Mesenchymal stem cell (in vitro differentiated cells and primary cell): ENCODE measurements at regions not wholly inside any gene's neighbourhood (a gene's known extent, or its start where the extent isn't known, plus 50 kb on each side); places are given as distances from the start of the nearest gene placed in this dataset.

Source experiments
- DNase-seq: peaks from one replicate; pipeline ENCODE4 v3.0.0-alpha.2; 2013
- H2AFZ ChIP-seq: one replicate; pipeline ENCODE4 v1.6.1; 2013; ENCODE audit warnings: low read depth, mild to moderate bottlenecking, control low read depth, inconsistent platforms, low read length, moderate library complexity
- H2AK5ac ChIP-seq: 2 replicates; pipeline ENCODE4 v1.6.1; 2013; ENCODE audit warnings: low read length, moderate library complexity, mild to moderate bottlenecking, inconsistent platforms; ENCODE audit not compliant: severe bottlenecking
- H2BK120ac ChIP-seq: one replicate; pipeline ENCODE4 v1.6.1; 2013; ENCODE audit warnings: low read depth, mild to moderate bottlenecking, inconsistent platforms, low read length, moderate library complexity
- H2BK12ac ChIP-seq, 2 experiments: one replicate each; pipeline ENCODE4 v1.6.1; 2013; ENCODE audit warnings: inconsistent platforms in 2 of 2, low read length in 2 of 2, mild to moderate bottlenecking in 2 of 2, moderate library complexity in 2 of 2, control low read depth in 1 of 2
- H2BK15ac ChIP-seq: one replicate; pipeline ENCODE4 v1.6.1; 2013; ENCODE audit warnings: mild to moderate bottlenecking, low read depth, inconsistent platforms; ENCODE audit not compliant: poor library complexity, severe bottlenecking
- H2BK5ac ChIP-seq: 2 replicates; pipeline ENCODE4 v1.6.1; 2013; ENCODE audit warnings: low read depth, mild to moderate bottlenecking, low read length, control low read depth, inconsistent platforms; ENCODE audit not compliant: poor library complexity, severe bottlenecking
- H3K14ac ChIP-seq, 2 experiments: one replicate each; pipeline ENCODE4 v1.6.1; 2013; ENCODE audit warnings: inconsistent platforms in 2 of 2, low read length in 2 of 2, control low read depth in 1 of 2, mild to moderate bottlenecking in 1 of 2, moderate library complexity in 1 of 2
- H3K18ac ChIP-seq, 2 experiments: one replicate each; pipeline ENCODE4 v1.6.1; 2013; ENCODE audit warnings: inconsistent platforms in 2 of 2, low read length in 2 of 2, control low read depth in 1 of 2, low read depth in 1 of 2, mild to moderate bottlenecking in 1 of 2
- H3K23ac ChIP-seq, 2 experiments: one replicate each; pipeline ENCODE4 v1.6.1; 2013; ENCODE audit warnings: inconsistent platforms in 2 of 2, low read length in 2 of 2, mild to moderate bottlenecking in 2 of 2, moderate library complexity in 2 of 2, control low read depth in 1 of 2
- H3K27ac ChIP-seq: 2 replicates; pipeline ENCODE4 v1.5.1; 2013; ENCODE audit warnings: mild to moderate bottlenecking, moderate library complexity, low read length, control low read depth, inconsistent platforms; ENCODE audit not compliant: poor library complexity, severe bottlenecking
- H3K27me3 ChIP-seq, 2 experiments: 2 replicates each; pipeline versions ENCODE4 v1.6.1 to v1.7.0; 2013; ENCODE audit warnings: low read length in 2 of 2, mild to moderate bottlenecking in 2 of 2, moderate library complexity in 2 of 2, control low read depth in 1 of 2, inconsistent platforms in 1 of 2; ENCODE audit not compliant: control insufficient read depth in 1 of 2, insufficient read depth in 1 of 2
- H3K36me3 ChIP-seq, 2 experiments: 2 replicates each; pipeline versions ENCODE4 v1.6.1 to v1.7.0; 2013; ENCODE audit warnings: low read length in 2 of 2, control low read depth in 1 of 2, inconsistent platforms in 1 of 2, low read depth in 1 of 2, mild to moderate bottlenecking in 1 of 2; ENCODE audit not compliant: insufficient read depth in 2 of 2, control insufficient read depth in 1 of 2
- H3K4ac ChIP-seq, 2 experiments: one replicate each; pipeline ENCODE4 v1.6.1; 2013; ENCODE audit warnings: inconsistent platforms in 2 of 2, low read length in 2 of 2, mild to moderate bottlenecking in 2 of 2, moderate library complexity in 2 of 2, control low read depth in 1 of 2, low read depth in 1 of 2
- H3K4me1 ChIP-seq: 2 replicates; pipeline ENCODE4 v1.6.1; 2013; ENCODE audit warnings: low read depth, low read length, control low read depth; ENCODE audit not compliant: control insufficient read depth, insufficient read depth
- H3K4me2 ChIP-seq: 2 replicates; pipeline ENCODE4 v1.6.1; 2013; ENCODE audit warnings: low read length, mild to moderate bottlenecking, inconsistent platforms; ENCODE audit not compliant: poor library complexity, severe bottlenecking
- H3K4me3 ChIP-seq, 2 experiments: 2 replicates each; pipeline versions ENCODE4 v1.5.1 to v1.7.0; 2013; ENCODE audit warnings: low read length in 2 of 2, mild to moderate bottlenecking in 2 of 2, control low read depth in 1 of 2, low read depth in 1 of 2; ENCODE audit not compliant: insufficient read depth in 1 of 2
- H3K79me1 ChIP-seq: replicated peaks from 2 replicates; pipeline ENCODE4 v1.6.1; 2013; ENCODE audit warnings: mild to moderate bottlenecking, control low read depth, low read length, inconsistent platforms; ENCODE audit not compliant: poor library complexity, severe bottlenecking
- H3K9ac ChIP-seq: 2 replicates; pipeline ENCODE4 v1.7.0; 2013; ENCODE audit warnings: mild to moderate bottlenecking, low read length, moderate library complexity
- H3K9me3 ChIP-seq: 2 replicates; pipeline ENCODE4 v1.7.0; 2013; ENCODE audit warnings: mild to moderate bottlenecking, low read length; ENCODE audit not compliant: control insufficient read depth
- H4K8ac ChIP-seq: one replicate; pipeline ENCODE4 v1.6.1; 2013; ENCODE audit warnings: inconsistent platforms, mild to moderate bottlenecking, low read length, moderate library complexity
- H4K91ac ChIP-seq: one replicate; pipeline ENCODE4 v1.6.1; 2013; ENCODE audit warnings: mild to moderate bottlenecking, low read length, inconsistent platforms
- WGBS: methylation state at CpG from one replicate; pipeline ENCODE4 v1.1.7; 2013; ENCODE audit warnings: mixed read lengths; 5-methylcytosine and 5-hydroxymethylcytosine counted together

GRCh38 chr2:78218066-78218465, 695.9 kb upstream of the LRRTM4 start:
- H4K91ac ChIP-seq, result no peak overlapping the region
- no peaks in the 10 kb centered on the region for H3K79me1 ChIP-seq
- H3K27ac ChIP-seq, result no peak overlapping the region
- H3K9ac ChIP-seq, result no peak overlapping the region
- H3K36me3 ChIP-seq, result no peaks in the 10 kb centered on the region
- WGBS, result 100% methylated on average over 1 of the region's 1 CpG
- H3K9me3 ChIP-seq, result peaks cover 4% of the 10 kb centered on the region
- no peak overlapping the region for H2AFZ ChIP-seq
- no peak overlapping the region for H3K4ac ChIP-seq
- H3K23ac ChIP-seq, result no peak overlapping the region
- H3K18ac ChIP-seq, result no peak overlapping the region
- H4K8ac ChIP-seq, result no peak overlapping the region
- no peaks in the 10 kb centered on the region for H3K4me1 ChIP-seq
- no peak overlapping the region for H2BK15ac ChIP-seq
- H2BK12ac ChIP-seq, result no peak overlapping the region
- H3K27me3 ChIP-seq, result no peaks in the 10 kb centered on the region
- no peak overlapping the region for H3K4me3 ChIP-seq
- H3K4me2 ChIP-seq, result no peak overlapping the region
- H2BK120ac ChIP-seq, result no peak overlapping the region
- DNase-seq, result no peak
- H2AK5ac ChIP-seq, result no peak overlapping the region
- no peak overlapping the region for H2BK5ac ChIP-seq
- no peak overlapping the region for H3K14ac ChIP-seq

- Histone ChIP-seq H2BK12ac (no peak overlapping the region), H4K91ac (no peak overlapping the region), H3K18ac (no peak overlapping the region), H3K36me3 (no peaks in the 10 kb centered on the region), H4K8ac (no peak overlapping the region), H3K27ac (no peak overlapping the region), H2BK5ac (no peak overlapping the region), H3K4me1 (no peaks in the 10 kb centered on the region), H3K4me2 (no peak overlapping the region), H3K27me3 (no peaks in the 10 kb centered on the region), H3K9ac (no peak overlapping the region), H3K23ac (no peak overlapping the region), H3K79me1 (no peaks in the 10 kb centered on the region), H3K4me3 (no peak overlapping the region), H3K4ac (no peak overlapping the region), H3K14ac (no peak overlapping the region), H3K9me3 (peaks cover 4% of the 10 kb centered on the region), H2AFZ (no peak overlapping the region), H2BK15ac (no peak overlapping the region), H2AK5ac (no peak overlapping the region), H2BK120ac (no peak overlapping the region)
- DNase-seq, result no peak
- WGBS, result 100% methylated on average over 1 of the region's 1 CpG
Observed at GRCh38 chr2:78237704-78238103, 715.5 kb upstream of the LRRTM4 start.

GRCh38 chr2:78245394-78246135, 723.4 kb upstream of the LRRTM4 start:
- H2AFZ ChIP-seq, result no peak overlapping the region
- H2BK5ac ChIP-seq, result no peak overlapping the region
- H3K4ac ChIP-seq, result no peak overlapping the region
- DNase-seq, result no peak
- no peaks in the 10 kb centered on the region for H3K27me3 ChIP-seq
- no peak overlapping the region for H3K18ac ChIP-seq
- no peak overlapping the region for H3K23ac ChIP-seq
- H3K36me3 ChIP-seq, result no peaks in the 10 kb centered on the region
- no peak overlapping the region for H2AK5ac ChIP-seq
- no peaks in the 10 kb centered on the region for H3K79me1 ChIP-seq
- no peak overlapping the region for H3K14ac ChIP-seq
- no peak overlapping the region for H4K91ac ChIP-seq
- H2BK15ac ChIP-seq, result no peak overlapping the region
- H3K4me1 ChIP-seq, result no peaks in the 10 kb centered on the region
- 92% methylated on average over 4 of the region's 4 CpGs for WGBS
- peaks cover 4% of the 10 kb centered on the region for H3K9me3 ChIP-seq
- H3K27ac ChIP-seq, result no peak overlapping the region
- no peak overlapping the region for H2BK120ac ChIP-seq
- H2BK12ac ChIP-seq, result no peak overlapping the region
- H3K4me2 ChIP-seq, result no peak overlapping the region
- H3K4me3 ChIP-seq, result no peak overlapping the region
- H3K9ac ChIP-seq, result no peak overlapping the region
- no peak overlapping the region for H4K8ac ChIP-seq

- H3K4me3 ChIP-seq, result no peak overlapping the region
- H4K8ac ChIP-seq, result no peak overlapping the region
- H3K4ac ChIP-seq, result no peak overlapping the region
- H2AFZ ChIP-seq, result no peak overlapping the region
- H2BK15ac ChIP-seq, result no peak overlapping the region
- no peaks in the 10 kb centered on the region for H3K4me1 ChIP-seq
- no peaks in the 10 kb centered on the region for H3K36me3 ChIP-seq
- no peak overlapping the region for H2BK12ac ChIP-seq
- no peak overlapping the region for H3K9ac ChIP-seq
- no peak for DNase-seq
- no peak overlapping the region for H3K4me2 ChIP-seq
- WGBS, result 38% methylated on average over 1 of the region's 1 CpG
- no peak overlapping the region for H3K14ac ChIP-seq
- no peaks in the 10 kb centered on the region for H3K79me1 ChIP-seq
- no peaks in the 10 kb centered on the region for H3K27me3 ChIP-seq
- H3K18ac ChIP-seq, result no peak overlapping the region
- H2AK5ac ChIP-seq, result no peak overlapping the region
- H2BK5ac ChIP-seq, result no peak overlapping the region
- H2BK120ac ChIP-seq, result no peak overlapping the region
- no peak overlapping the region for H3K23ac ChIP-seq
- no peak overlapping the region for H4K91ac ChIP-seq
- H3K27ac ChIP-seq, result no peak overlapping the region
- H3K9me3 ChIP-seq, result peaks cover 5% of the 10 kb centered on the region
Observed at GRCh38 chr2:78251708-78252107, 729.5 kb upstream of the LRRTM4 start.
